Natural killer cell (primary cell): ENCODE measurements at regions not wholly inside any gene's neighbourhood (a gene's known extent, or its start where the extent isn't known, plus 50 kb on each side); places are given as distances from the start of the nearest gene placed in this dataset.

ENCODE experiments used
- ATAC-seq, 3 donors: fragments of 150-1000 bp in 2 of 3; fragments of 200-7000 bp in 1 of 3; cut with Tn5 transposase; 1 replicate in 1 of 3; 2 replicates in 2 of 3; pipeline ENCODE4 v1.10.0; 2021; ENCODE audit warnings: mild to moderate bottlenecking in 2 of 3, moderate library complexity in 2 of 3
- DNase-seq, 2 donors: peaks; one replicate each; pipeline versions ENCODE4 v3.0.0 to v3.0.0-alpha.2; 2013 to 2021; ENCODE audit warnings: mixed read lengths in 1 of 2
- H3K27ac ChIP-seq: one replicate; pipeline ENCODE4 v1.5.1; 2013; ENCODE audit warnings: mild to moderate bottlenecking, low read length
- H3K27me3 ChIP-seq: one replicate; pipeline ENCODE4 v1.6.1; 2013; ENCODE audit warnings: low read length; ENCODE audit not compliant: control insufficient read depth, insufficient read depth
- H3K36me3 ChIP-seq: one replicate; pipeline ENCODE4 v1.6.1; 2013; ENCODE audit warnings: low read length; ENCODE audit not compliant: control insufficient read depth, insufficient read depth
- H3K4me1 ChIP-seq: one replicate; pipeline ENCODE4 v1.6.1; 2013; ENCODE audit warnings: low read length; ENCODE audit not compliant: control insufficient read depth, insufficient read depth
- H3K4me3 ChIP-seq: one replicate; pipeline ENCODE4 v1.5.1; 2013; ENCODE audit warnings: low read length
- H3K9me3 ChIP-seq: one replicate; pipeline ENCODE4 v1.6.1; 2013; ENCODE audit warnings: low read length; ENCODE audit not compliant: control insufficient read depth, insufficient read depth
- H3K27ac Mint-ChIP-seq, 2 donors: one replicate each; pipeline ENCODE4 v1.8.0; 2022; ENCODE audit warnings: mild to moderate bottlenecking in 2 of 2, mixed read lengths in 2 of 2, moderate library complexity in 1 of 2
- H3K27me3 Mint-ChIP-seq, 2 donors: one replicate each; pipeline ENCODE4 v1.8.0; 2022; ENCODE audit warnings: low read depth in 2 of 2, mixed read lengths in 2 of 2
- H3K36me3 Mint-ChIP-seq: one replicate; pipeline ENCODE4 v1.8.0; 2022; ENCODE audit warnings: mixed read lengths
- H3K4me1 Mint-ChIP-seq, 2 donors: one replicate each; pipeline ENCODE4 v1.8.0; 2022; ENCODE audit warnings: mixed read lengths in 2 of 2
- H3K4me3 Mint-ChIP-seq: one replicate; pipeline ENCODE4 v1.8.0; 2022; ENCODE audit warnings: mild to moderate bottlenecking, moderate library complexity, mixed read lengths
- H3K9me3 Mint-ChIP-seq, 2 donors: one replicate each; pipeline ENCODE4 v1.8.0; 2022; ENCODE audit warnings: mixed read lengths in 2 of 2
- CTCF ChIP-seq: fragments of 200-600 bp; IDR thresholded peaks from one replicate; pipeline ENCODE4 v1.8.0; 2022; ENCODE audit warnings: antibody characterized with exemption
- WGBS: methylation state at CpG from one replicate; pipeline ENCODE4 v1.1.7; 2013; ENCODE audit warnings: missing lambda C conversion rate; ENCODE audit not compliant: insufficient coverage; 5-methylcytosine and 5-hydroxymethylcytosine counted together
- intact Hi-C: fragments of 100-400 bp; cut with micrococcal nuclease; formaldehyde crosslinking; loops from one replicate; pipeline ENCODE4 v1.14.2; 2022

- Histone ChIP-seq H3K27me3 (no peaks in the 10 kb centered on the region), H3K4me1 (no peaks in the 10 kb centered on the region), H3K36me3 (no peaks in the 10 kb centered on the region), H3K27ac (no peak overlapping the region), H3K4me3 (no peak overlapping the region), H3K9me3 (no peaks in the 10 kb centered on the region)
- no peak for TF ChIP-seq CTCF
- H3K9me3 Mint-ChIP-seq: no peaks in the 10 kb centered on the region
- H3K36me3 Mint-ChIP-seq: no peaks in the 10 kb centered on the region
- no peaks in the 10 kb centered on the region for H3K4me1 Mint-ChIP-seq
- 87% methylated on average over 6 of the region's 8 CpGs for WGBS
- intact Hi-C loops: no loop called here
- DNase-seq (no peak), ATAC-seq (no peak)
- no peak overlapping the region for H3K27ac Mint-ChIP-seq
- H3K4me3 Mint-ChIP-seq: no peak overlapping the region
- peaks cover 5 to 9% of the 10 kb centered on the region in 2 donors for H3K27me3 Mint-ChIP-seq
Measured at GRCh38 chr18:78309924-78310323, 669.7 kb upstream of the SALL3 start.

GRCh38 chr18:78319264-78319663 lies 660.4 kb upstream of the SALL3 start:
- ATAC-seq (no peak), DNase-seq (no peak)
- H3K9me3 ChIP-seq: no peaks in the 10 kb centered on the region
- no peaks in the 10 kb centered on the region for H3K27me3 ChIP-seq
- no peak for TF ChIP-seq CTCF
- H3K4me3 ChIP-seq: no peak overlapping the region
- Mint-ChIP-seq H3K4me3 (no peak overlapping the region), H3K27ac (no peak overlapping the region), H3K27me3 (no peaks in the 10 kb centered on the region), H3K4me1 (no peaks in the 10 kb centered on the region), H3K36me3 (no peaks in the 10 kb centered on the region), H3K9me3 (no peaks in the 10 kb centered on the region)
- 90% methylated on average over 15 of the region's 15 CpGs for WGBS
- no peaks in the 10 kb centered on the region for H3K4me1 ChIP-seq
- intact Hi-C loops: no loop called here
- no peaks in the 10 kb centered on the region for H3K36me3 ChIP-seq
- H3K27ac ChIP-seq: no peak overlapping the region

GRCh38 chr18:78319961-78320360 lies 659.7 kb upstream of the SALL3 start:
- Mint-ChIP-seq H3K27me3 (no peaks in the 10 kb centered on the region), H3K27ac (no peak overlapping the region), H3K4me1 (no peaks in the 10 kb centered on the region), H3K4me3 (no peak overlapping the region), H3K9me3 (no peaks in the 10 kb centered on the region), H3K36me3 (no peaks in the 10 kb centered on the region)
- no peak for ATAC-seq
- no peak for TF ChIP-seq CTCF
- Histone ChIP-seq H3K4me3 (no peak overlapping the region), H3K4me1 (no peaks in the 10 kb centered on the region), H3K36me3 (no peaks in the 10 kb centered on the region), H3K9me3 (no peaks in the 10 kb centered on the region), H3K27me3 (no peaks in the 10 kb centered on the region), H3K27ac (no peak overlapping the region)
- intact Hi-C loops: no loop called here
- DNase-seq: no peak
- 85% methylated on average over 8 of the region's 10 CpGs for WGBS

GRCh38 chr18:78321402-78321801 lies 658.2 kb upstream of the SALL3 start:
- no peaks in the 10 kb centered on the region for H3K4me1 ChIP-seq
- Mint-ChIP-seq H3K4me1 (no peaks in the 10 kb centered on the region), H3K27me3 (no peaks in the 10 kb centered on the region), H3K36me3 (no peaks in the 10 kb centered on the region), H3K4me3 (no peak overlapping the region), H3K9me3 (no peaks in the 10 kb centered on the region), H3K27ac (no peak overlapping the region)
- no peak for DNase-seq
- intact Hi-C loops: no loop called here
- 84% methylated on average over 6 of the region's 6 CpGs for WGBS
- H3K9me3 ChIP-seq: no peaks in the 10 kb centered on the region
- no peak overlapping the region for H3K27ac ChIP-seq
- H3K36me3 ChIP-seq: no peaks in the 10 kb centered on the region
- H3K4me3 ChIP-seq: no peak overlapping the region
- H3K27me3 ChIP-seq: no peaks in the 10 kb centered on the region
- ATAC-seq: no peak
- no peak for TF ChIP-seq CTCF
